GM18508 (cell line): ENCODE measurements at regions not wholly inside any gene's neighbourhood (a gene's known extent, or its start where the extent isn't known, plus 50 kb on each side); places are given as distances from the start of the nearest gene placed in this dataset.

ENCODE experiments used
- ATAC-seq: cut with Tn5 transposase; IDR thresholded peaks from one replicate; pipeline ENCODE4 v1.9.1; 2021; ENCODE audit warnings: moderate number of reproducible peaks; ENCODE audit not compliant: insufficient read depth, unreplicated experiment

DNA sequence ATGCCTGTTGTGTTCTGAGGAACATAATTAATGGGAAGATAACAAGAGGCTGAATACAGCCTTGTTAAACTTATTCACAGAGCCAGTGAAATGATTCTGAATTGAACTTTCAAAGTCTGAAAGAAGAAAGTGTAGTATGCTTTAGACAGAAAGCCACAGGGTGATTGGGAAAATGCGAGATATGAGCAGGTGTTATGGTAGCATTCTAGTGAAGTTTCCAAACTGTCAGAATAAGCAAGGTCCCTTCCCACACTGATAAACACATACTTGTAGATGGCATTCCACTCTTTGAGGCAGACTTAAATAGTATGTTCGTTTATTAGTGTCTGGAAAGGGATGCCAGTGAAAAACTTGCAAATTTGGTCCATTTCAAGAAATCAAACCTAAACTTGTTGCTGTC is 70.5 kb upstream of the ITPRID2 start:
- ATAC-seq, result no peak

- ATAC-seq, result no peak
These were observed 69.4 kb upstream of the ITPRID2 start for GRCh38 chr2:181822097-181822496.

GRCh38 chr2:181823405-181823804 is 68.1 kb upstream of the ITPRID2 start:
- ATAC-seq, result no peak

- ATAC-seq, result no peak
These were observed 63.3 kb upstream of the ITPRID2 start for GRCh38 chr2:181828122-181828705.

DNA sequence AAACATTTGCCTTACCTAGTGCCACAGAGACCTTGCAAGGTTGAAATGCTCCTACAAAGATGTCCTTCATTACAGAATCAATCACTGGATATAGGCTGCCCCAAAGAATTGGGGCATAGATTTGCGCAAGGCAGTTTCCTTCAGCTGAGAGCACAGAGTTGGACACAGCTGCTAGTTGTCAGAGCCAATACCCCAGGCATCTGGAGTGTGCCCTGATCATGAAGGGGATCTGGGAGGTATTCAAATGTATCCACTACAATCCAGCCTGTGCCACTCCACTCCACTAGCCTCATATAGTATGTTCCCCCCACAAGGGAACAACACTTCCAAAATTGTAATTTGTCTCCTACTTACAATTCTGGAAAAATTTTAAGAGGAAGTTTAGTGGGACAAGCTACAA is 62.3 kb upstream of the ITPRID2 start:
- no peak for ATAC-seq

GRCh38 chr2:181832015-181832414 is 59.5 kb upstream of the ITPRID2 start:
- no peak for ATAC-seq

GRCh38 chr2:181836583-181836982 is 54.9 kb upstream of the ITPRID2 start:
- ATAC-seq, result no peak

GRCh38 chr2:181837563-181837962 is 54.0 kb upstream of the ITPRID2 start:
- no peak for ATAC-seq

- ATAC-seq, result no peak
These were observed 51.7 kb upstream of the ITPRID2 start for GRCh38 chr2:181839811-181840210.

GRCh38 chr2:181841079-181841478 is 50.5 kb upstream of the ITPRID2 start:
- ATAC-seq, result no peak
